ENCODE measurements at regions not wholly inside any gene's neighbourhood (a gene's known extent, or its start where the extent isn't known, plus 50 kb on each side); places are given as distances from the start of the nearest gene placed in this dataset.

DNA sequence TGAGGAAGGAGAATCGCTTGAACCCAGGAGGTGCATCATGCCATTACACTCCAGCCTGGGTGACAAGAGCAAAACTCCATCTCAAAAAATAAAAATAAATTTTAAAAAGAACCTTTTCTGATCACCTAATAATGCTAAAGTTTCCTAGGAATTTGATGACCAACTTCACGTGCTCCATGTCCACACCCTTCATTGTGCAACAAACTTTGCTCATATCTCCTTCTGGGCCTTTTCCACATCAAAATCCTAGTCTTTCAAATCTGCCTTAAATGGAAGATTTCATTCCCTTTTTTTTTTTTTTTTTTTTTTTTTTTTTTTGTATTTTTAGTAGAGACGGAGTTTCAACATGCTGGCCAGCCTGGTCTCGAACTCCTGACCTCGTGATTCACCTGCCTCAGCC is 112.5 kb upstream of the LOC128125822 start:
- TF ChIP-seq EP300 (IDR thresholded peaks at IDR 0.05): no peak
- no peak for TF ChIP-seq POLR2A (IDR thresholded peaks at IDR 0.05)
